Endothelial cell of umbilical vein (primary cell): ENCODE measurements at regions not wholly inside any gene's neighbourhood (a gene's known extent, or its start where the extent isn't known, plus 50 kb on each side); places are given as distances from the start of the nearest gene placed in this dataset.

Source experiments
- EZH2 ChIP-seq: IDR thresholded peaks from 2 replicates; pipeline ENCODE4 v1.6.1; 2012; ENCODE audit warnings: borderline replicate concordance, low read depth, mild to moderate bottlenecking, moderate library complexity, low read length, inconsistent platforms; ENCODE audit not compliant: severe bottlenecking
- TF ChIP-seq, protein P1 (sequence below), 2 donors: IDR thresholded peaks; 1 replicate in 1 of 2; 2 replicates in 1 of 2; pipeline ENCODE4 v1.5.1; 2011; ENCODE audit warnings: low read length in 2 of 2, mild to moderate bottlenecking in 2 of 2, moderate library complexity in 2 of 2, control low read depth in 1 of 2, inconsistent platforms in 1 of 2, low read depth in 1 of 2; ENCODE audit not compliant: insufficient read depth in 1 of 2; ENCODE audit errors: extremely low read depth in 1 of 2

DNA sequence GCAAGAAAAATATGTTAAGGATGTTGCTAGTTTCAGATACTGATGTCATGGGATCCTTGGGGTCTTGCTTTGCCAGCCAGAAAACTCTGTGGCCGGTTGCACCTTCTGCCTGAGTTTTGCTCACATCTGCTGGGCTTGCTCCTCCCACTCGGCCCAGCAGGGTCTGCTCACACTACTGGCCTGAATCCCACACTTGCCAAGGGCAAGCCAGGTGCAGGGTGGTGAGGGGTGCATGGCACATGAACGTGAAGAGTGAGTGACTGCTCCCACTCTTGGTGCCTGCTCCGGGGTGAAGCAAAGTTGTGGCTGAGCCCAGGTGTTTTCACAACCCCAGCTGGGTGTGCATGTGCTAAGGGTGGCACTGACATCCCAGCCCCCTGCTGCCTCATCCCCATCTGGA, 83.1 kb upstream of the STARD4 start:
- TF ChIP-seq, protein P1, sequence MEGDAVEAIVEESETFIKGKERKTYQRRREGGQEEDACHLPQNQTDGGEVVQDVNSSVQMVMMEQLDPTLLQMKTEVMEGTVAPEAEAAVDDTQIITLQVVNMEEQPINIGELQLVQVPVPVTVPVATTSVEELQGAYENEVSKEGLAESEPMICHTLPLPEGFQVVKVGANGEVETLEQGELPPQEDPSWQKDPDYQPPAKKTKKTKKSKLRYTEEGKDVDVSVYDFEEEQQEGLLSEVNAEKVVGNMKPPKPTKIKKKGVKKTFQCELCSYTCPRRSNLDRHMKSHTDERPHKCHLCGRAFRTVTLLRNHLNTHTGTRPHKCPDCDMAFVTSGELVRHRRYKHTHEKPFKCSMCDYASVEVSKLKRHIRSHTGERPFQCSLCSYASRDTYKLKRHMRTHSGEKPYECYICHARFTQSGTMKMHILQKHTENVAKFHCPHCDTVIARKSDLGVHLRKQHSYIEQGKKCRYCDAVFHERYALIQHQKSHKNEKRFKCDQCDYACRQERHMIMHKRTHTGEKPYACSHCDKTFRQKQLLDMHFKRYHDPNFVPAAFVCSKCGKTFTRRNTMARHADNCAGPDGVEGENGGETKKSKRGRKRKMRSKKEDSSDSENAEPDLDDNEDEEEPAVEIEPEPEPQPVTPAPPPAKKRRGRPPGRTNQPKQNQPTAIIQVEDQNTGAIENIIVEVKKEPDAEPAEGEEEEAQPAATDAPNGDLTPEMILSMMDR (IDR thresholded peaks at IDR 0.05; ENCODE audit: extremely low read depth in 1 of 2, insufficient read depth in 1 of 2, low read depth in 1 of 2, low read length in 2 of 2): no peak
- no peak for TF ChIP-seq EZH2
